HEK293T (cell line): ENCODE measurements at regions not wholly inside any gene's neighbourhood (a gene's known extent, or its start where the extent isn't known, plus 50 kb on each side); places are given as distances from the start of the nearest gene placed in this dataset.

Experiments
- CTCF ChIA-PET: fragments of 350-600 bp; formaldehyde crosslinking; extraction: SDS; loops from one replicate; lab custom pipeline; 2021; ENCODE audit warnings: antibody characterized with exemption, inconsistent platforms; lab: Yijun Ruan, JAX
- POLR2A ChIA-PET: fragments of 350-600 bp; formaldehyde crosslinking; extraction: SDS; loops from one replicate; lab custom pipeline; 2020; ENCODE audit warnings: antibody characterized with exemption, inconsistent platforms; lab: Yijun Ruan, JAX
- DNase-seq: peaks from one replicate; pipeline ENCODE4 v3.0.0; 2012; ENCODE audit warnings: mixed read lengths; ENCODE audit errors: extremely low spot score
- ARNT ChIP-seq: fragments of 450-650 bp; IDR thresholded peaks from 2 replicates; pipeline ENCODE4 v1.6.1; 2017; ENCODE audit warnings: mild to moderate bottlenecking
- BHLHE40 ChIP-seq: fragments of 450-650 bp; IDR thresholded peaks from 2 replicates; pipeline ENCODE4 v1.6.1; 2016; ENCODE audit warnings: mild to moderate bottlenecking, moderate library complexity, borderline replicate concordance
- CTBP1 ChIP-seq: fragments of 450-650 bp; IDR thresholded peaks from 2 replicates; pipeline ENCODE4 v1.6.1; 2016; ENCODE audit warnings: borderline replicate concordance
- ELF4 ChIP-seq: fragments of 450-650 bp; IDR thresholded peaks from 2 replicates; pipeline ENCODE4 v1.6.1; 2017; ENCODE audit warnings: antibody characterized with exemption
- FOXA1 ChIP-seq: fragments of 450-650 bp; IDR thresholded peaks from 2 replicates; pipeline ENCODE4 v1.6.1; 2016; ENCODE audit warnings: mild to moderate bottlenecking
- FOXK2 ChIP-seq: fragments of 450-650 bp; IDR thresholded peaks from 2 replicates; pipeline ENCODE4 v1.6.1; 2016; ENCODE audit warnings: mild to moderate bottlenecking
- FOXM1 ChIP-seq: fragments of 450-650 bp; IDR thresholded peaks from 2 replicates; pipeline ENCODE4 v1.6.1; 2017; ENCODE audit warnings: mild to moderate bottlenecking, borderline replicate concordance
- HDGF ChIP-seq: fragments of 450-650 bp; IDR thresholded peaks from 2 replicates; pipeline ENCODE4 v1.6.1; 2017; ENCODE audit warnings: antibody characterized with exemption, borderline replicate concordance
- L3MBTL2 ChIP-seq: fragments of 450-650 bp; conservative IDR thresholded peaks from 2 replicates; pipeline ENCODE4 v1.6.1; 2016; ENCODE audit warnings: mild to moderate bottlenecking
- LEF1 ChIP-seq: fragments of 450-650 bp; IDR thresholded peaks from 2 replicates; pipeline ENCODE4 v1.6.1; 2017; ENCODE audit warnings: mild to moderate bottlenecking, borderline replicate concordance
- NFRKB ChIP-seq: fragments of 450-650 bp; IDR thresholded peaks from 2 replicates; pipeline ENCODE4 v1.6.1; 2016; ENCODE audit warnings: mild to moderate bottlenecking, moderate library complexity
- PKNOX1 ChIP-seq: fragments of 450-650 bp; IDR thresholded peaks from 2 replicates; pipeline ENCODE4 v1.6.1; 2016
- SP1 ChIP-seq: fragments of 450-650 bp; IDR thresholded peaks from 2 replicates; pipeline ENCODE4 v1.6.1; 2017
- SUZ12 ChIP-seq: fragments of 450-650 bp; IDR thresholded peaks from 2 replicates; pipeline ENCODE4 v1.6.1; 2016; ENCODE audit warnings: mild to moderate bottlenecking
- TARDBP ChIP-seq: fragments of 450-650 bp; IDR thresholded peaks from 2 replicates; pipeline ENCODE4 v1.6.1; 2016
- ZNF384 ChIP-seq: fragments of 450-650 bp; IDR thresholded peaks from 2 replicates; pipeline ENCODE4 v1.6.1; 2016

DNA sequence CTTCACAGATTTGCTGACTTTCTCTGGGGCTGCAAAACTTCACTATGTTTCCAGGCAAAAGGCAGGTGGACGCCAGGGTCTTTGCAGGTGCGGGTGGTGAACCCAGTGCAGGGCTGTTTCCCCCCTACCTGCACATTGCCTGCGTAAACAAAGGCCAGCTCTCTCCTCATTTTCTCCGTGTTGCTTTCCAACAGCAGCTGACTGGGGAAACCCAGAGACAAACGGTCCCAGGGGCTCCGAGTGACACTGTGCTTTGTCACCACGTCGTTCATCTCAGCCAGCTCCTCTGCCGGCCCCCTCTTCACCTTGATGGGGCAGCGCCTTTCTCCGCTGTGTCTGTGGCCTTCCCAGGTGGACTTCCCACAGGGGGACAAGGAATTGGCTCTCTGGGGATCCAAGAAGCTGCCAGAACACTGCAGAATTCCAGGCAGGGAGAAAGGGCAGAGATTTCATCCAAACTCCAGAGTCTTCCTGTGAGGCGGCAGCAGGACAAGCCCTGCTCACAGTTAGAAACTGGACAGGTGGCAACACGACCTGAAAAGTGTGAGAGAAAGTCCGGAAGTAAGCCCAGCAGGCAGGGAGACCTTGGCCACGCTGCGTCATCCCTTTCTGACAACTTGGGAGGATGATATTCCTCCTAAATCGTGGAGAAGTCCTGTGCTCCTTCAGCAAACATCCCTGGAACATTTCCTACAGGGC is 1493.7 kb downstream of the TBC1D22A start:
- ChIA-PET POLR2A (no interaction called here), CTCF (no interaction called here)
- no peak for DNase-seq
- no peak for TF ChIP-seq LEF1
- TF ChIP-seq ARNT: no peak
- no peak for TF ChIP-seq BHLHE40
- no peak for TF ChIP-seq HDGF
- TF ChIP-seq FOXM1: no peak
- TF ChIP-seq FOXA1: no peak
- no peak for TF ChIP-seq FOXK2

DNA sequence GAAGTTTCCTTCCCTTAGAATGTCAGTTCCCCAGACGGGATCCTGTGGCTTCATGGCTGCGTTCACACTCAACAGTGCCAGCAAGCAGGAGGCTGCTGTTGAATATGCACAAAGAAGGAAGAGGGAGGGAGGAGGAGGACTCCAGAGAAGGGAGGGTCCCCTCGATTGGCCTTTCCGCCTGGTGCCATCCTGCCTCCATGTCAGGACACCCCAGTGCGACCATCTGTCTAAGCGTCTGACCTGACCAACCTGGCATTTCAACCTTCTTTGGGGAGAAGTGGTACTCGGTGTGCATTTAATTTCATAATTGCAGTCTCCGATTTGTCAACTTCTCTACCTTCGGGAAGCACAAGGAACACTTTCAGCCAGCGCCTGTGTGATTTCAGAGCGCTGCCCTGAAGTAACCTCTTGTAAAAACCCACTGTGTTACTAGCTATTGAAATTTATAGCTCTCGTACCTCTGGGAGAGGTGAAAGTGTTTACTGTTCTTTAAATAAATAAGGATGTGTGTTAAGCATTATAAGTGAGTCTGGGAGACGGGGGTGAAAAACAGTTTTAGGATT is 1491.9 kb downstream of the TBC1D22A start:
- ChIA-PET POLR2A (no interaction called here), CTCF (no interaction called here)
- TF ChIP-seq FOXK2 (no peak), SP1 (no peak), NFRKB (no peak)
- no peak for DNase-seq

- CTCF ChIA-PET: no interaction called here
- TF ChIP-seq SUZ12 (no peak), FOXK2 (no peak), ARNT (no peak), BHLHE40 (no peak), SP1 (no peak), LEF1 (no peak), FOXA1 (no peak), HDGF (no peak), NFRKB (no peak), L3MBTL2 (no peak), TARDBP (no peak), CTBP1 (no peak), ZNF384 (no peak), ELF4 (no peak)
- no peak for DNase-seq
- POLR2A ChIA-PET: no interaction called here
Measured at GRCh38 chr22:48253573-48253972, 1491.1 kb downstream of the TBC1D22A start.

GRCh38 chr22:48253136-48253535 is 1490.7 kb downstream of the TBC1D22A start:
- TF ChIP-seq NFRKB (no peak), HDGF (no peak), L3MBTL2 (no peak), FOXA1 (no peak), SUZ12 (no peak), FOXM1 (no peak), ARNT (no peak), PKNOX1 (no peak), FOXK2 (no peak), CTBP1 (no peak), BHLHE40 (no peak), TARDBP (no peak), ELF4 (no peak), ZNF384 (no peak), SP1 (no peak), LEF1 (no peak)
- DNase-seq: no peak
- ChIA-PET CTCF (no interaction called here), POLR2A (no interaction called here)

DNA sequence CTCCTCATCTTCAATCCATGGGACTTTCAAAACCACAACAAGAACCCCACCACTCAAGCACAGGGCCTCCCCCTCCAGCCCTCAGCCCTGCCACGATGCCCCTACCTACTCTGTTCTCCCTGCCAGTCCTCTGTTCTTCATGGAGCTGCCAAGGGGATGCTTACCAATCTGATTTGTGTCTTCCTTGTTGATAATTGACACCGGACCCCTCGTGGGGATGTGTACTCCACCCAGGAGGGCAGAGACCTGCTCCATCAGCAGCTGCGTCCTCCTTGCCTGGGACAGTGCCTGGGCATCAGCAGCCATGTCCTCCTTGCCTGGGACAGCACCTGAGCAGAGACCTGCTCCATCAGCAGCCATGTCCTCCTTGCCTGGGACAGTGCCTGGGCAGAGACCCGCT is 1489.2 kb downstream of the TBC1D22A start:
- TF ChIP-seq HDGF (no peak), L3MBTL2 (no peak), NFRKB (no peak), FOXK2 (no peak), SUZ12 (no peak), TARDBP (no peak), FOXM1 (no peak), BHLHE40 (no peak)
- ChIA-PET POLR2A (no interaction called here), CTCF (no interaction called here)

DNA sequence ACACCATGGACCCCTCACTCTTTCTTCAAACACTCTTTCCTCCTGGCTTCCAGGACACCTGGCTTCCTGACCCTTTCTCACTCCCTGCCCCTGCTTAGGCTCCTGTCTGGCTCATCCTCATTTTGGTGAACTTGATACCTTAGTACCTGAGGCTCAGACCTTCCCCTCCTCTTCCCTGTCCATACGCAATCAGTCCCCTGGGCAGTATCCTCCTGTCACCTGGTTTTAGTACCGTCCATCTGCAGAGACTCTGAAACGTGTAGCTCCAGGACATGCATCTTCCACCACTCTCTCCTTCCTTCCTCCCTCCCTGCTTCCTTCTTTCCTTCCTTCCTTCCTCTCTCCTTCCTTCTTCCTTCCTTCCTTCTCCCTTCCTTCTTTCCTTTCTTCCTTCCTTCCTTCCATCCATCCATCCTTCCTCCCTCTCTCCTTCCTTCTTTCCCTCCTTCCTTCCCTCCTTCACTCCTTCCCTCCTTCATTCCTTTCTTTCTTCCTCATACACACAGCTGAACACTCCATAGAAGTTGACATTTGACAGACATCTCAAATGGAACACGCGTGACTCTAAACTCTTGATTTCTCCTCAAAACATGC is 1488.6 kb downstream of the TBC1D22A start:
- ChIA-PET CTCF (no interaction called here), POLR2A (no interaction called here)
- TF ChIP-seq BHLHE40: no peak
- no peak for TF ChIP-seq TARDBP
- no peak for TF ChIP-seq ZNF384
- TF ChIP-seq FOXA1: no peak
- TF ChIP-seq PKNOX1: no peak
- TF ChIP-seq NFRKB: no peak
- TF ChIP-seq SUZ12: no peak
- no peak for TF ChIP-seq L3MBTL2
- no peak for TF ChIP-seq FOXM1
- no peak for DNase-seq

More for the DNA sequence above, 1489.2 kb downstream of the TBC1D22A start:
- DNase-seq: no peak
